NCI-H2171 (cell line): ENCODE measurements at regions not wholly inside any gene's neighbourhood (a gene's known extent, or its start where the extent isn't known, plus 50 kb on each side); places are given as distances from the start of the nearest gene placed in this dataset.
"Not testable (repeated sequence)": the region's sequence is repeated elsewhere in the genome, so short reads cannot be mapped to it uniquely, and the experiment has no call there.

Experiments
- DNase-seq: peaks from one replicate; lab custom pipeline; 2025; lab: John Stamatoyannopoulos, UW

- DNase-seq = no peak
These were observed 578.2 kb downstream of the MEI4 start for GRCh38 chr6:78231002-78231401.

- no peak for DNase-seq
These were observed 590.7 kb downstream of the MEI4 start for GRCh38 chr6:78243519-78243918.

- DNase-seq = no peak
These were observed 599.1 kb downstream of the MEI4 start for GRCh38 chr6:78251931-78252330.

DNA sequence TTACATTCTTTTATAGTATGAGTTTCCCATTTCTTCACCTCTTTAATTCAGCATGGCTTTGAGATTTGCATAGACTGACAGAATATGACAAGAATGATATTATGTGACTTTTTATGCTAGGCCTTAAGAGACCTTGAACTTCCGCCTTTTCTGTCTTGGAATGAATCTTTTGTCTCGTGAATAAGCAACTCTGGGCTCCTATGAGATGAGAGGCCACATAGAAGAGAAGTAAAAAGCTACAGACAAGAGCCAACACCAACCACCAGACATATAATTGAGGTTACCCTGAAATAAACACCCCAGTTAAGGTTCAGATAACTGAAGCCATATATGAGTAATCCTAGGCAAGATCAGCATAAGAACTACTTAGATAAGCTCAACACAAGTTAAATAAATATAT, 600.8 kb downstream of the MEI4 start:
- DNase-seq = no peak

GRCh38 chr6:78259935-78260334, 607.1 kb downstream of the MEI4 start:
- no peak for DNase-seq

DNA sequence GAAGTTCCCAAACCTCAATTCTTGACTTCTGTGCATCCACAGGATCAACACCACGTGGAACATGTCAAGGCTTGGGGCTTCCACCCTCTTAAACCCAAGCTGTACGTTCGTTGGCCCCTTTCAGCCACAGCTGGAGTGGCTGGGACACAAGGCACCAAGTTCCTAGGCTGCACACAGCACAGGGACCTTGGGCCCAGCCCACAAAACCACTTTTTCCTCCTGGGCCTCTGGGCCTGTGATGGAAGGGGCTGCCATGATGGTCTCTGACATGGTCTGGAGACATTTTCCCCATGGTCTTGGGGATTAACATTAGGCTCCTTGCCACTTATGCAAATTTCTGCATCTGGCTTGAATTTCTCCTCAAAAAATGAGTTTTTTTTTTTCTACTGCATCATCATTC, 606.9 kb upstream of the IRAK1BP1 start:
- DNase-seq = not testable (repeated sequence)

GRCh38 chr6:78268591-78269452, 598.5 kb upstream of the IRAK1BP1 start:
- no peak for DNase-seq

DNA sequence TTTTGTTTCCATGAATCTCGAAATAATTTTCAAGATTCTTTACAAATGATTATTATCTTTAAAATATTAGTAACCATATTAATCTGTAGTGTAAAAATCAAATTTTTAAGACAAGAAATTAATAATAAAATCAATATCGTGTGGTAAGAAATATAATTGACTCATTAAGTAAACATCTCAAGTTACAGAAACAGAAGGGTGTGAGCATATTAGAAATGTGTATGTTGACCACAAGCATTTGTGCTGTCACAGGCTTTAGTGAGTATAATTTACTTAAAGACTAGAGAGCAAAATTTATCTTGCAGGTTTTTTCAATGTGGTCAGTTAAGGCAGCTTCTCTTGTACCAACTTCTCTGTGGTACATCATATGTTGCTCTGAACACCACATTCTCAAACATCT, 566.5 kb upstream of the IRAK1BP1 start:
- DNase-seq = no peak

- no peak for DNase-seq
These were observed 564.9 kb upstream of the IRAK1BP1 start for GRCh38 chr6:78302411-78302810.

DNA sequence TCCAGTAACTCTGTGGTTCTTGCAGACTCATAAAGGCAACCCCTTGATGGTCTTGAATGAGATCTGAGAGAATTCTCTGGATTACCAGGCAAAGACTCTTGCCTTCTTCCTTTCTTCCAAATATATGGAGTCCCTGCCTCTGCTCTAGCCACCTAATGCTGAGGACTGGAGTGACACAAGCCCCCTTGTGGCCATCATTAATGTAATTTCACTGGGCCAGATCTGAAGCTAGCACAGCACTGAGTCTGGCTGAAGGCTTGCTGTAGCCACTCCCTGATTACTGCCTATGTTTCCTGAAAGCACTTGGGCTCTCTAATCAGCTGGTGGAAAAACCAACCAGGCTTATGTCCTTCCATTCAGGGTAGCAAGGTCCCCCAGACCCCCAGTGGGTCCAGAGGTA, 559.3 kb upstream of the IRAK1BP1 start:
- no peak for DNase-seq

DNA sequence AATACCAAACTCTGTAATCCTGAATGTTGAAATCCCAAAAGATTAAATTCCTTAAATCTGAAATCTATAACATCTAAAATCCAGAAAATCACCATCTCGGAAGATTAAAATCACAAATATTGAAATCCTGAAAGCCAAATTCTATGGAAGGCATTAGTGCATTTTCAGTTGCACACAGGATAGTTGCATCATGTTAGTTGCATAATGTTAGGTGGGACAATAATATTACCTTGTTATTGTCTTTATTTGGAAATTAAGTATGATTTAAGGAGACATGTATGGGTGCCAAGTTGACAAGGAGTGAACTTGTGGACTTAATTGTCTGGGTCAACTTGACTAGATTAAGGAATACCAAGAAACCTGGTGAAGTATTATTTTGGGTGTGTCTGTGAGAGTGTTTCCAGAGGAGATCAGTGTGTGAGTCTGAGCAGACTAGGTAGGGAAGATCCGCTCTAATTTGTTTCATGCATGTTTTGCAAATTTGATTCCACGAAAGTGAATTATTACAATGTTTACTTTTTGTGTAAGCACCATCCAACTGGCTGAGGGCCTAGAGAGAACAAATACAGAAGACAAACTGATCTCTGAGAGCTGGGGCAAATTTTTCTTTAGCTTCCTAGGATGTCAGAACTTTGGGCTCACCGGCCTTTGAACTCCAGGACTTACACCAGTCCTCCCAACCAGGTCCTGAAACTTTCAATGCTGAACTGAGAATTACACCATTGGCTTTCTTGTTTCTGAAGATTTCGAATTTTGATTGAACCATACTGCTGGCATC, 545.1 kb upstream of the IRAK1BP1 start:
- no peak for DNase-seq

DNA sequence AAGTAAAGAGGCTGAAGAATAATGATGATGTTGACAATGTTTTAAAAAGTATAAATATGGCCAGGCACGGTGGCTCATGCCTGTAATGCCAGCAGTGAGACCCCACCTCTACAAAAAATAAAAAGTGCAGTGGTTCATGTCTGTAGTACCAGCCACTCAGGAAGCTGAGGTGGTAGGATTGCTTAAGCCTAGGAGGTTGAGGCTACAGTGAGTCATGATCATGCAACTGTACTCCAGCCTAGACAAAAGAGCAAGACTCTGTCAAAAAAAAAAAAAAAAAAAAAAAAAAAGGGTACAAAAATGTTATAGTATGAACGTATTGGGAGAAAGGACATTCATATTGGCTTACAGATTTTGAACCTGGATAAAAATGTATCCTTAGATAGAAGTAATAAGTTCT, 543.1 kb upstream of the IRAK1BP1 start:
- no peak for DNase-seq

- DNase-seq = no peak
These were observed 526.6 kb upstream of the IRAK1BP1 start for GRCh38 chr6:78340755-78341154.

DNA sequence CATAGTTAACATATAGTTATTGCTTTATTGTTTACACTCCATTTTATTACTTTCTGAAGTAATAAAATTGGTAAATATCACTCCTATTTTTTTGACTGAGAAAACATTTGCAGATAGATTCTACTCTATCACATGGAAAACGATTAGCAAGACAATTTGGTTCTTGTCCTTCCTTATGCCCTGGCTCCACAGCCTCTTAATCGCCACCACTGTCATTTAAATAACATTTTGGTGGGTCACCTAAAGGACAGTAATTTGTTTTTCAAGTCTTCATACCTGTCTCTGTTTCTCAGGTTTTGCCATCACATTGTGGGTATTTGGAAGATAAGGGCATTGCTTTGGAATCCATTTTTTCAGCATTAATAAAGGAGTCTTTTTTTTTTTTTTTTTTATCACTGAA, 521.5 kb upstream of the IRAK1BP1 start:
- DNase-seq = no peak

- no peak for DNase-seq
These were observed 520.0 kb upstream of the IRAK1BP1 start for GRCh38 chr6:78347191-78347916.

DNA sequence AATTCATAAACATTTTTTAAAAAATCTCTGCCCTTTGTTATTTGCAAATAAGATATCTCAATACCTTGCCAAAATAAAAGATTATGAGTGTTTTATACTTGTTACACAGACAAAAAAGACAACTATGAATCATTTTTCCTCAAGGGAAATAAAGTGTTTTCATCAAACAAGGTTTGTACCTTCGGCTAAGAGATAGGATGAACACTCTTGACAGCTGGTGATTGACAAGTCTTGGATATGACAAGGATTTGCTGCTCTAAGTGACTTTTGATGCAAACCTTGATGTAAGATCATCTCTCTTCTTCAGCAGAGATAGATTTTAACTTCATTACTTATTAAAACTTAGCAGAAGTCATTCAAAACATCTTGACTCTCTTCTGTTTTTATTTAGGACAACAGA, 514.3 kb upstream of the IRAK1BP1 start:
- no peak for DNase-seq

- DNase-seq = no peak
These were observed 503.7 kb upstream of the IRAK1BP1 start for GRCh38 chr6:78363688-78364087.

DNA sequence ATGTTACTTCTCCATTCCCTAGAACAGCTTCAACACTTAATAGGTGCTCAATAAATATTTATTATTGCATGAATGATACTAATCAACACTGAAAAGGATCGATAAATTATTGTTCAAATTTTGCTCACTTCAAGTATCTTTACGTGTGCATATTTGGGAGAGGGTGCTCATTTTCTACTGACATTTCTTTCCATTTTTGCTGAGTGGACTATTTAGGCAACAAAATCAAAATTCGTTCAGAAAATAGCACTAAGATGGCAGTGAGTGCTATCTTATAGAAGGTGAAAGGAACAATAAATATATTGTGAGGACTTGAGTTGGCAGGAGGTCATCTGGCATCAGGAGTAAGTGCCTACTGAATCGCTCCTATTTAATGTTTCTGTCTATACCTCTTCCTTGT, 501.9 kb upstream of the IRAK1BP1 start:
- DNase-seq = no peak

- DNase-seq = no peak
These were observed 490.3 kb upstream of the IRAK1BP1 start for GRCh38 chr6:78377056-78377455.

- no peak for DNase-seq
These were observed 487.4 kb upstream of the IRAK1BP1 start for GRCh38 chr6:78379982-78380381.

GRCh38 chr6:78380541-78380940, 486.8 kb upstream of the IRAK1BP1 start:
- no peak for DNase-seq

- DNase-seq = no peak
These were observed 483.4 kb upstream of the IRAK1BP1 start for GRCh38 chr6:78383968-78384367.

DNA sequence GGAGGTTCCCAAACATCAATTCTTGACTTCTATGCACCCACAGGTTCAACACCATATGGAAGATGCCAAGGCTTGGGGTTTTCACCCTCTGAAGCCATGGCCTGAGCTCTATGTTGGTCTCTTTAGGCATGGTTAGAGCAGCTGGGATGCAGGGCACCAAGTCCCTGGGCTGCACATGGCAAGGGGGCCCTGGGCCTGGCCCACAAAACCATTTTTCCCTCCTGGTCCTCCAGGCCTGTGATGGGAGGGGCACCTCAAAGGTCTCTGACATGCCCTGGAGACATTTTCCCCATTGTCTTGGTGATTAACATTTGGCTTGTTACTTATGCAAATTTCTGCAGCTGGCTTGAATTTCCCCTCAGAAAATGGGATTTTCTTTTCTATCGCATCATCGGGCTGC, 480.5 kb upstream of the IRAK1BP1 start:
- DNase-seq = not testable (repeated sequence)
